Chondrocyte (in vitro differentiated cells): ENCODE measurements at regions not wholly inside any gene's neighbourhood (a gene's known extent, or its start where the extent isn't known, plus 50 kb on each side); places are given as distances from the start of the nearest gene placed in this dataset.
"Not testable (repeated sequence)": the region's sequence is repeated elsewhere in the genome, so short reads cannot be mapped to it uniquely, and the experiment has no call there.

Experiments
- DNase-seq: peaks from one replicate; pipeline ENCODE4 v3.0.0; 2021; ENCODE audit warnings: mixed read lengths, low spot score
- H3K27ac Mint-ChIP-seq: one replicate; pipeline ENCODE4 v1.8.0; 2021; ENCODE audit warnings: mild to moderate bottlenecking, moderate library complexity, mixed read lengths; ENCODE audit not compliant: unreplicated experiment
- H3K27me3 Mint-ChIP-seq: 2 replicates; pipeline ENCODE4 v1.8.0; 2021; ENCODE audit warnings: low read depth, mixed read lengths
- H3K36me3 Mint-ChIP-seq: 2 replicates; pipeline ENCODE4 v1.8.0; 2021; ENCODE audit warnings: low read depth, mixed read lengths
- H3K4me1 Mint-ChIP-seq: 2 replicates; pipeline ENCODE4 v1.8.0; 2021; ENCODE audit warnings: low read depth, mild to moderate bottlenecking, mixed read lengths
- H3K4me3 Mint-ChIP-seq: one replicate; pipeline ENCODE4 v1.8.0; 2021; ENCODE audit warnings: mild to moderate bottlenecking, moderate library complexity, mixed read lengths; ENCODE audit not compliant: unreplicated experiment
- H3K9me3 Mint-ChIP-seq: 2 replicates; pipeline ENCODE4 v1.8.0; 2021; ENCODE audit warnings: low read depth, mixed read lengths
- CTCF ChIP-seq: fragments of 200-600 bp; sonication (generic); IDR thresholded peaks from 2 replicates; pipeline ENCODE4 v1.5.0; 2021; ENCODE audit warnings: antibody characterized with exemption, mild to moderate bottlenecking, moderate library complexity

DNA sequence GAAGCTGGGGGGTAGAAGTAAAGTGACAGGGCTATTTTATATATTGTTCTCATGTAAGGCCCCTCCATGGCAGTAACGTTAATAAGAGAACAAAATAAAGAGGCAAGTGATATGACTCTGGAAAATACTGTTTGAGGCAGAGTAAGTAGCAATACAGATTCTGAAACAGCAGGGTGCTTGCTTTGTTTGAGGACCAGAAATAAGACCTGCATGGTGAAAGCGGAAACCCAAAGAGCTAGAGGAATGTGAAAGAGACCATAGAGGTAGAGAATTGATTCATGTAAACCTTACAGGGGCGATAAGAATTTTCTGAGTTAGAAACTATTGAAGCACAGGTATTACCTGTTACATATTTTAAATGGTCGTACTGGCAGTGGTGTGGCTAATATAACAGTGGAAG is 1517.1 kb downstream of the SI start:
- no peak overlapping the region for H3K27ac Mint-ChIP-seq
- no peak overlapping the region for H3K4me3 Mint-ChIP-seq
- H3K36me3 Mint-ChIP-seq = peaks cover 1% of the 10 kb centered on the region
- no peak for TF ChIP-seq CTCF
- H3K27me3 Mint-ChIP-seq = peaks cover 2% of the 10 kb centered on the region
- H3K9me3 Mint-ChIP-seq = peaks cover 6% of the 10 kb centered on the region
- H3K4me1 Mint-ChIP-seq = no peaks in the 10 kb centered on the region
- DNase-seq = no peak

GRCh38 chr3:163560459-163560858 is 1517.8 kb downstream of the SI start:
- no peak for TF ChIP-seq CTCF
- peaks cover 6% of the 10 kb centered on the region for H3K9me3 Mint-ChIP-seq
- no peak overlapping the region for H3K27ac Mint-ChIP-seq
- no peak overlapping the region for H3K4me3 Mint-ChIP-seq
- peaks cover 2% of the 10 kb centered on the region for H3K27me3 Mint-ChIP-seq
- H3K4me1 Mint-ChIP-seq = no peaks in the 10 kb centered on the region
- H3K36me3 Mint-ChIP-seq = peaks cover 1% of the 10 kb centered on the region
- DNase-seq = no peak

DNA sequence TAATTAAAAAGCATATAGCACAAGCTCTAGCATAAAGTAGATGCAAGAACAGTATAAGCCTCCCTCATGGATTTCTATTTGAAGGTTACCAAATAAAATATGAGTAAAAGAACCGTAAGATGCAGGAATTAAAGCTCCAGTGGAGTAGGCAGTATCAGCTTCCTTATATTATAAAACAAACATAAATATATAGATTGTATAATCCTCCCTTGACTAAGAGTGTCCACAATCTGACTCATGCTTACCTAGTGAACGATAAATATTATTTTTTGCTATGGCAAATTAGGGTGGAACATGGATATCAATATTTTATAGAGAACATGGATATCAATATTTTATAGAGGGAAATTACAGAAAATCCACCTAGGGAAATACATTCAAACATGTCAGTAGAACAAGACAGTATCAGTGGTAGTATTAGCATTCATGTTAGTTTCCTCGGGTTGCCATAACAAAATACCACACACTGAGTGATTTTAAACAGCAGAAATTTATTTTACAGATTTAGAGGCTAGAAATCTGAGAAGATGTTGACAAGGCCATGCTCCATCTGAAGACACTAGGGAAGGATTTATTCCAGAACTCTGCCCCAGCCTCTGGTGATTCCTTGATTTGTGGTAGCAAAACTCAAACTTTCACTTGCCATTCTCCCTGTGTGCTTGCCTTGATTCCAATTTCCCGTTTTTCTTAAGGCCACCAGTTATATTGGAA is 1521.3 kb downstream of the SI start:
- H3K4me1 Mint-ChIP-seq = no peaks in the 10 kb centered on the region
- H3K9me3 Mint-ChIP-seq = no peaks in the 10 kb centered on the region
- H3K36me3 Mint-ChIP-seq = no peaks in the 10 kb centered on the region
- DNase-seq = no peak
- no peak overlapping the region for H3K27ac Mint-ChIP-seq
- peaks cover 2% of the 10 kb centered on the region for H3K27me3 Mint-ChIP-seq
- no peak for TF ChIP-seq CTCF
- H3K4me3 Mint-ChIP-seq = no peak overlapping the region

DNA sequence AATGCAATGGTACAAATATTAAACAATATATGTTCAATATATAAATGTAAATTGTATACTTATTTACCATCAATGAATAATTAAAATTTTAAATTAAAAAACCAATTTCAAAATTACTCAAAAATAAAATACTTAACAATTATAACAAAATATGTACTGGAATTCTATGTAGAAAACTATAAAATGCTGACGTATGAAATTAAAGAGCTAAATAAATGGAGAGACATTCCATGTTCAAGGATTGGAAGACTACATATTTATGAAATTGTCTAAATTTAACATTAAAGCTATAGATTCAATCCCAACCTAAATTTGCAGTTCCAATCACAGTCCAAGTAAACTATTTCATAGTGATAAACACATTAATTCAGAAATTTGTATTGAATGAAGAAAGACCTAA is 1522.4 kb downstream of the SI start:
- Mint-ChIP-seq H3K4me1 (no peaks in the 10 kb centered on the region), H3K36me3 (no peaks in the 10 kb centered on the region), H3K27me3 (peaks cover 2% of the 10 kb centered on the region), H3K9me3 (no peaks in the 10 kb centered on the region), H3K4me3 (no peak overlapping the region), H3K27ac (no peak overlapping the region)
- DNase-seq = no peak
- TF ChIP-seq CTCF = no peak

- TF ChIP-seq CTCF = no peak
- Mint-ChIP-seq H3K4me3 (no peak overlapping the region), H3K36me3 (no peaks in the 10 kb centered on the region), H3K4me1 (no peaks in the 10 kb centered on the region), H3K9me3 (no peaks in the 10 kb centered on the region), H3K27me3 (no peaks in the 10 kb centered on the region), H3K27ac (no peak overlapping the region)
- DNase-seq = no peak
Measured at GRCh38 chr3:163552659-163552966, 1525.7 kb downstream of the SI start.

- not testable (repeated sequence) for H3K36me3 Mint-ChIP-seq, H3K4me1 Mint-ChIP-seq, H3K9me3 Mint-ChIP-seq, H3K27me3 Mint-ChIP-seq, H3K4me3 Mint-ChIP-seq, DNase-seq, H3K27ac Mint-ChIP-seq
Measured at GRCh38 chr3:163551915-163552658, 1526.2 kb downstream of the SI start.
